K562 (cell line): ENCODE measurements at regions not wholly inside any gene's neighbourhood (a gene's known extent, or its start where the extent isn't known, plus 50 kb on each side); places are given as distances from the start of the nearest gene placed in this dataset.

Experiments
- TFAP4 ChIP-seq: sonication (generic); formaldehyde crosslinking; IDR thresholded peaks from 2 replicates; pipeline ENCODE4 v1.8.0; 2022; ENCODE audit warnings: missing genetic modification reagents, mild to moderate bottlenecking, moderate library complexity, borderline replicate concordance
- ZBTB43 ChIP-seq: sonication (generic); formaldehyde crosslinking; IDR thresholded peaks from 2 replicates; pipeline ENCODE4 v1.8.0; 2023; ENCODE audit warnings: mild to moderate bottlenecking, missing genetic modification reagents
- ZNF318 ChIP-seq, 2 experiments: fragments of 450-650 bp; IDR thresholded peaks; 2 replicates each; pipeline ENCODE4 v1.6.1; 2016; ENCODE audit warnings: mild to moderate bottlenecking in 2 of 2, borderline replicate concordance in 1 of 2, low read depth in 1 of 2, moderate library complexity in 1 of 2
- ZNF830 ChIP-seq: fragments of 250-450 bp; sonication (Bioruptor Pico); IDR thresholded peaks from 2 replicates; pipeline ENCODE4 v1.5.0; 2021; ENCODE audit warnings: mild to moderate bottlenecking

- TF ChIP-seq ZNF318 (IDR thresholded peaks at IDR 0.05; ENCODE audit: borderline replicate concordance in 1 of 2, low read depth in 1 of 2) = no peak
- no peak for TF ChIP-seq ZBTB43 (CRISPR knock-in tag)
- no peak for TF ChIP-seq ZNF830
- TF ChIP-seq TFAP4 (CRISPR knock-in tag) = no peak
Observed at GRCh38 chr4:186814535-186815070, 90.9 kb upstream of the FAT1 start (continued).
